SU-DHL-6 (cell line): ENCODE measurements at regions not wholly inside any gene's neighbourhood (a gene's known extent, or its start where the extent isn't known, plus 50 kb on each side); places are given as distances from the start of the nearest gene placed in this dataset.

Experiments
- CTCF ChIP-seq: fragments of 200-600 bp; sonication (generic); IDR thresholded peaks from one replicate; pipeline ENCODE4 v1.5.1; 2017; ENCODE audit warnings: antibody characterized with exemption, mild to moderate bottlenecking, low read length, moderate library complexity; ENCODE audit not compliant: insufficient read depth, poor library complexity, severe bottlenecking
- EZH2phosphoT487 ChIP-seq: fragments of 200-600 bp; sonication (generic), shearing (Covaris generic); conservative IDR thresholded peaks from 2 replicates; pipeline ENCODE4 v1.6.1; 2018; ENCODE audit warnings: mild to moderate bottlenecking, antibody characterized with exemption, low read length, moderate library complexity, mixed read lengths

GRCh38 chr6:221531-222349 lies 70.5 kb upstream of the DUSP22 start:
- TF ChIP-seq CTCF (no peak), EZH2phosphoT487 (no peak)
